Neural progenitor cell (in vitro differentiated cells): ENCODE measurements at regions not wholly inside any gene's neighbourhood (a gene's known extent, or its start where the extent isn't known, plus 50 kb on each side); places are given as distances from the start of the nearest gene placed in this dataset.
"Not testable (repeated sequence)": the region's sequence is repeated elsewhere in the genome, so short reads cannot be mapped to it uniquely, and the experiment has no call there.

ENCODE experiments used
- DNase-seq: peaks from one replicate; pipeline ENCODE4 v3.0.0-alpha.2; 2016; ENCODE audit warnings: low spot score
- H2AFZ ChIP-seq: fragments of 200-600 bp; sonication (generic); replicated peaks from 2 replicates; pipeline ENCODE4 v1.6.1; 2016; ENCODE audit warnings: antibody characterized with exemption
- H3F3A ChIP-seq: fragments of 200-600 bp; sonication (generic); 2 replicates; pipeline ENCODE4 v1.6.1; 2016; ENCODE audit warnings: antibody characterized with exemption, low read depth
- H3K27ac ChIP-seq: fragments of 200-600 bp; sonication (generic); 2 replicates; pipeline ENCODE4 v1.5.1; 2016; ENCODE audit warnings: mild to moderate bottlenecking
- H3K27me3 ChIP-seq: fragments of 200-600 bp; sonication (generic); 2 replicates; pipeline ENCODE4 v1.6.1; 2016; ENCODE audit warnings: mild to moderate bottlenecking, moderate library complexity
- H3K36me3 ChIP-seq: fragments of 200-600 bp; sonication (generic); 2 replicates; pipeline ENCODE4 v1.5.1; 2016
- H3K4me1 ChIP-seq: fragments of 200-600 bp; sonication (generic); 2 replicates; pipeline ENCODE4 v1.6.1; 2016; ENCODE audit warnings: mixed run types
- H3K4me2 ChIP-seq: fragments of 200-600 bp; sonication (generic); 2 replicates; pipeline ENCODE4 v1.6.1; 2016
- H3K4me3 ChIP-seq: fragments of 200-600 bp; sonication (generic); 2 replicates; pipeline ENCODE4 v1.5.1; 2016
- H3K79me2 ChIP-seq: fragments of 200-600 bp; sonication (generic); 2 replicates; pipeline ENCODE4 v1.6.1; 2016; ENCODE audit warnings: low read depth
- H3K9ac ChIP-seq: fragments of 200-600 bp; sonication (generic); 2 replicates; pipeline ENCODE4 v1.6.1; 2016
- H3K9me3 ChIP-seq: fragments of 200-600 bp; sonication (generic); 2 replicates; pipeline ENCODE4 v1.5.1; 2016; ENCODE audit warnings: low read depth
- H4K20me1 ChIP-seq: fragments of 200-600 bp; sonication (generic); 2 replicates; pipeline ENCODE4 v1.6.1; 2016; ENCODE audit warnings: low read depth
- H3K27ac Mint-ChIP-seq: 3 replicates; pipeline ENCODE4 v1.8.0; 2021; ENCODE audit warnings: mixed read lengths
- H3K27me3 Mint-ChIP-seq: 2 replicates; pipeline ENCODE4 v1.8.0; 2022; ENCODE audit warnings: low read depth, mild to moderate bottlenecking, inconsistent platforms, moderate library complexity, mixed read lengths; ENCODE audit not compliant: insufficient read depth
- H3K36me3 Mint-ChIP-seq: 3 replicates; pipeline ENCODE4 v1.8.0; 2021; ENCODE audit warnings: mixed read lengths
- H3K4me1 Mint-ChIP-seq: 3 replicates; pipeline ENCODE4 v1.8.0; 2021; ENCODE audit warnings: mixed read lengths
- H3K4me3 Mint-ChIP-seq: 3 replicates; pipeline ENCODE4 v1.8.0; 2021; ENCODE audit warnings: mild to moderate bottlenecking, moderate library complexity, mixed read lengths
- H3K9me3 Mint-ChIP-seq: 3 replicates; pipeline ENCODE4 v1.8.0; 2020; ENCODE audit warnings: mixed read lengths
- CTCF ChIP-seq: fragments of 200-600 bp; sonication (generic); IDR thresholded peaks from 2 replicates; pipeline ENCODE4 v1.5.1; 2017; ENCODE audit warnings: antibody characterized with exemption, mild to moderate bottlenecking
- EZH2 ChIP-seq: fragments of 200-600 bp; sonication (generic); IDR thresholded peaks from 2 replicates; pipeline ENCODE4 v1.6.1; 2017; ENCODE audit warnings: antibody characterized with exemption, mild to moderate bottlenecking, moderate library complexity
- EZH2phosphoT487 ChIP-seq: fragments of 200-600 bp; sonication (generic); IDR thresholded peaks from 2 replicates; pipeline ENCODE4 v1.6.1; 2017; ENCODE audit warnings: antibody characterized with exemption

DNA sequence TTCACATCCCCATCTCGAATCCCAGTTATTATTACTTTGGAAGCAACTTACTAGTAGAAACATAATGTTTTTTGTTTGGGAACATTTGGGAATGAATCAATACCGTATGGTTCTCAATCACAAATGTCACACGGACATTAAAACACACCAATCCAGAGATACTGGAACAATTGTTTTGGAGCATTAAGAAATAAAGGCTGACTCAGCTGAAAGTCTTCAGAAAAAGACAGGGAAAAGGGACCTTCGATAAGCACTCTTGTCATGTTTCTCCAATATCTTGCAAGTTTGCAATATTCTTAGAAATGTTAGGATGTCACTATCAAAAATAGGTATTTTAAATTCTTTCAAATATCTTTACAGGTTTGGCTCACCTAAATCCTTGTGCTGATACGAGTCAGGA, 362.4 kb downstream of the CETN3 start:
- no peaks in the 10 kb centered on the region for H3K36me3 ChIP-seq
- H3K27ac Mint-ChIP-seq: no peak overlapping the region

DNA sequence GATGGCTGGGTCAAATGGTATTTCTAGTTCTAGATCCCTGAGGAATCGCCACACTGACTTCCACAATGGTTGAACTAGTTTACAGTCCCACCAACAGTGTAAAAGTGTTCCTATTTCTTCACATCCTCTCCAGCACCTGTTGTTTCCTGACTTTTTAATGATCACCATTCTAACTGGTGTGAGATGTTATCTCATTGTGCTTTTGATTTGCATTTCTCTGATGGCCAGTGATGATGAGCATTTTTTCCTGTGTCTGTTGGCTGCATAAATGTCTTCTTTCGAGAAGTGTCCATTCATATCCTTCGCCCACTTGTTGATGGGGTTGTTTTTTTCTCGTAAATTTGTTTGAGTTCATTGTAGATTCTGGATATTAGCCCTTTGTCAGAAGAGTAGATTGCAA, 369.5 kb downstream of the CETN3 start:
- not testable (repeated sequence) for H3K27ac Mint-ChIP-seq, H3K9ac ChIP-seq
- H3K9me3 Mint-ChIP-seq: peaks cover 31% of the 10 kb centered on the region

More for the DNA sequence above, 362.4 kb downstream of the CETN3 start:
- no peak for DNase-seq
- Mint-ChIP-seq H3K27me3 (peaks cover 2% of the 10 kb centered on the region), H3K4me1 (no peaks in the 10 kb centered on the region), H3K9me3 (peaks cover 19% of the 10 kb centered on the region), H3K36me3 (no peaks in the 10 kb centered on the region), H3K4me3 (no peak overlapping the region)
- H3K4me3 ChIP-seq: no peak overlapping the region
- no peak overlapping the region for H3K9ac ChIP-seq
- H3K4me1 ChIP-seq: no peaks in the 10 kb centered on the region
- no peak overlapping the region for H2AFZ ChIP-seq
- no peaks in the 10 kb centered on the region for H3F3A ChIP-seq
- no peak overlapping the region for H3K4me2 ChIP-seq
- H3K9me3 ChIP-seq: no peaks in the 10 kb centered on the region
- no peaks in the 10 kb centered on the region for H4K20me1 ChIP-seq
- TF ChIP-seq CTCF: no peak
- TF ChIP-seq EZH2phosphoT487: no peak
- TF ChIP-seq EZH2: no peak
- H3K79me2 ChIP-seq: no peaks in the 10 kb centered on the region
- no peaks in the 10 kb centered on the region for H3K27me3 ChIP-seq
- H3K27ac ChIP-seq: no peak overlapping the region

GRCh38 chr5:90037646-90038045, 371.9 kb downstream of the CETN3 start:
- no peak for TF ChIP-seq EZH2phosphoT487
- no peak for TF ChIP-seq CTCF
- TF ChIP-seq EZH2: no peak
- no peak overlapping the region for H2AFZ ChIP-seq
- no peak overlapping the region for H3K4me3 ChIP-seq
- DNase-seq: no peak
- H3K9me3 Mint-ChIP-seq: peaks cover 37% of the 10 kb centered on the region
- no peaks in the 10 kb centered on the region for H3K4me1 Mint-ChIP-seq
- no peak overlapping the region for H3K4me2 ChIP-seq
- H3K4me1 ChIP-seq: no peaks in the 10 kb centered on the region
- H3K27me3 Mint-ChIP-seq: no peaks in the 10 kb centered on the region
- no peak overlapping the region for H3K27ac ChIP-seq
- no peak overlapping the region for H3K9ac ChIP-seq
- no peaks in the 10 kb centered on the region for H3K27me3 ChIP-seq
- no peaks in the 10 kb centered on the region for H3K36me3 ChIP-seq
- no peak overlapping the region for H3K4me3 Mint-ChIP-seq
- no peaks in the 10 kb centered on the region for H3F3A ChIP-seq
- no peak overlapping the region for H3K27ac Mint-ChIP-seq
- H3K9me3 ChIP-seq: no peaks in the 10 kb centered on the region
- H4K20me1 ChIP-seq: no peaks in the 10 kb centered on the region
- H3K36me3 Mint-ChIP-seq: no peaks in the 10 kb centered on the region
- H3K79me2 ChIP-seq: no peaks in the 10 kb centered on the region

More for the DNA sequence above, 369.5 kb downstream of the CETN3 start:
- H3K4me3 Mint-ChIP-seq, H3K4me3 ChIP-seq, H3K4me1 Mint-ChIP-seq, H3K27me3 ChIP-seq, H3K4me1 ChIP-seq, H3K36me3 ChIP-seq, H3K27me3 Mint-ChIP-seq, H3F3A ChIP-seq, H4K20me1 ChIP-seq, H3K4me2 ChIP-seq, H2AFZ ChIP-seq, H3K36me3 Mint-ChIP-seq, H3K9me3 ChIP-seq, H3K79me2 ChIP-seq, DNase-seq, H3K27ac ChIP-seq: not testable (repeated sequence)

DNA sequence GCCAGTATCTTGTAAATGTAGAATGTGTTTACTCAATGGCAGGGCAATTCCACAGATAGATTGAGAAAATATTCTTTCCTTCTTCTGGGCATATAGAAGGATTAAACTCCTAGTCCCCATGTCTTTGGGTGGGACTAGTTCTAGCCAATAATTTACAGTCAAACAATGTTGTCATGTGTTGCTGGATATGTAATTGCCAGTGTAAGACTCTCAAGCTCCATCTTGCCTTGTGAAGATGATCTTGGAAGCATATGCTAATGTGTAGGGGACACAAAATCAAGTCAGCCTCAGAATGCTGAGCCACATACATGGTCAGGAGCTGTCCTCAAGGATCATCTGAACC, 386.9 kb downstream of the CETN3 start:
- H3K4me1 ChIP-seq: no peaks in the 10 kb centered on the region
- no peaks in the 10 kb centered on the region for H3K27me3 ChIP-seq
- no peak for DNase-seq

More for the DNA sequence above, 386.9 kb downstream of the CETN3 start:
- Histone ChIP-seq H3K27ac (no peak overlapping the region), H4K20me1 (no peaks in the 10 kb centered on the region), H3F3A (no peaks in the 10 kb centered on the region), H3K4me3 (no peak overlapping the region), H2AFZ (no peak overlapping the region), H3K4me2 (no peak overlapping the region), H3K9me3 (no peaks in the 10 kb centered on the region), H3K9ac (no peak overlapping the region), H3K36me3 (no peaks in the 10 kb centered on the region), H3K79me2 (no peaks in the 10 kb centered on the region)
- Mint-ChIP-seq H3K4me1 (peaks cover 15% of the 10 kb centered on the region), H3K36me3 (no peaks in the 10 kb centered on the region), H3K27me3 (no peaks in the 10 kb centered on the region), H3K9me3 (peaks cover 6% of the 10 kb centered on the region), H3K4me3 (no peak overlapping the region), H3K27ac (no peak overlapping the region)
- TF ChIP-seq EZH2phosphoT487 (no peak), CTCF (no peak), EZH2 (no peak)
